PC-9 (cell line): ENCODE measurements at regions not wholly inside any gene's neighbourhood (a gene's known extent, or its start where the extent isn't known, plus 50 kb on each side); places are given as distances from the start of the nearest gene placed in this dataset.

Source experiments
- BruUV-seq: library from RNA; stranded (reverse); fragments of 400-500 nt; replicated peaks from 2 replicates; lab custom pipeline; 2021; lab: Mats Ljungman, UMichigan
- CTCF ChIA-PET: fragments of 300-600 bp; sonication (Branson Sonifier 250); formaldehyde crosslinking; loops from one replicate; lab custom pipeline; 2022; ENCODE audit warnings: antibody characterized with exemption; lab: Charles Lee
- POLR2A ChIA-PET: fragments of 300-600 bp; sonication (Branson Sonifier 250); formaldehyde crosslinking; loops from one replicate; lab custom pipeline; 2022; ENCODE audit warnings: antibody characterized with exemption; ENCODE audit not compliant: unreplicated experiment; lab: Charles Lee
- DNase-seq, 2 experiments: peaks; one replicate each; pipeline versions ENCODE4 v3.0.0 to v3.0.0-alpha.2; 2015 to 2022; ENCODE audit warnings: mixed read lengths in 1 of 2
- H2AFZ ChIP-seq: fragments of 200-600 bp; sonication (generic); 2 replicates; pipeline ENCODE4 v1.8.1; 2017; ENCODE audit warnings: antibody characterized with exemption
- H3F3A ChIP-seq: fragments of 200-600 bp; sonication (generic); 2 replicates; pipeline ENCODE4 v1.8.1; 2017; ENCODE audit warnings: antibody characterized with exemption, mild to moderate bottlenecking, low read depth; ENCODE audit not compliant: insufficient read depth
- H3K27ac ChIP-seq: fragments of 200-600 bp; sonication (generic); 2 replicates; pipeline ENCODE4 v1.6.1; 2016; ENCODE audit warnings: mixed run types
- H3K27me3 ChIP-seq: fragments of 200-600 bp; sonication (generic); 2 replicates; pipeline ENCODE4 v1.6.1; 2016; ENCODE audit warnings: low read depth, mixed run types; ENCODE audit not compliant: insufficient read depth
- H3K36me3 ChIP-seq: fragments of 200-600 bp; sonication (generic); 2 replicates; pipeline ENCODE4 v1.6.1; 2016; ENCODE audit warnings: low read depth, mixed run types
- H3K4me1 ChIP-seq: fragments of 200-600 bp; sonication (generic); replicated peaks from 2 replicates; pipeline ENCODE4 v1.6.1; 2016; ENCODE audit warnings: mixed run types; ENCODE audit not compliant: insufficient read depth
- H3K4me2 ChIP-seq: fragments of 200-600 bp; sonication (generic); 2 replicates; pipeline ENCODE4 v1.6.1; 2017; ENCODE audit warnings: mixed run types
- H3K4me3 ChIP-seq: fragments of 200-600 bp; sonication (generic); 2 replicates; pipeline ENCODE4 v1.6.1; 2016; ENCODE audit warnings: mixed run types
- H3K79me2 ChIP-seq: fragments of 200-600 bp; sonication (generic); 2 replicates; pipeline ENCODE4 v1.6.1; 2017; ENCODE audit warnings: low read depth, mixed run types
- H3K9me2 ChIP-seq: fragments of 200-600 bp; sonication (generic); 2 replicates; pipeline ENCODE4 v1.8.1; 2017; ENCODE audit warnings: mild to moderate bottlenecking; ENCODE audit not compliant: insufficient read depth
- H3K9me3 ChIP-seq: fragments of 200-600 bp; sonication (generic); 2 replicates; pipeline ENCODE4 v1.8.1; 2016; ENCODE audit warnings: low read depth; ENCODE audit not compliant: insufficient read depth
- H4K20me1 ChIP-seq: fragments of 200-600 bp; sonication (generic); 2 replicates; pipeline ENCODE4 v1.8.1; 2017; ENCODE audit not compliant: insufficient read depth
- CTCF ChIP-seq: fragments of 200-600 bp; sonication (generic); conservative IDR thresholded peaks from 2 replicates; pipeline ENCODE4 v1.6.1; 2017; ENCODE audit warnings: mixed run types, antibody characterized with exemption, mild to moderate bottlenecking, moderate library complexity
- EZH2 ChIP-seq: fragments of 200-600 bp; sonication (generic); IDR thresholded peaks from 2 replicates; pipeline ENCODE4 v1.8.0; 2017; ENCODE audit warnings: antibody characterized with exemption, low read depth
- intact Hi-C: fragments of 100-400 bp; cut with micrococcal nuclease; formaldehyde crosslinking; loops from one replicate; pipeline ENCODE4 v1.10.0; 2022; ENCODE audit not compliant: unreplicated experiment

DNA sequence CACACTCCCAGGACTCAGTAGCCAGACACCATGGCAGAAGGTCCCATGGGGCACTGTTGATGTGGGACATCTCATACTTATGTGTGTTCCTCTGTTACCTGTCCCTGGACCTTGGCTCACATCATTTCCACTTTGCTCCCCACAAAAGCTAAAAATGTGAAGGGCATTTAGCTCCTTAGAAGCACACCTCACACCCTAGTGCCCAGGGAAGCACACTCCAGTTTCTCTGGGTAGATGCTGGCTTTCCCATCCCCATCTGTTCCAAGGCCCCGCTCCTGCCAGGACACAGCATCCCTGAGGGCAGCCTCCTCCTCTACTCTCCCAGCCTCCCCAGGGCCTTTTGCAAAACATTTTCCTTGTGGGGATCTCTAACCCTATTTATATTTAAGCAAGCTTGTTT, 572.4 kb upstream of the MGMT start:
- peaks cover 29% of the 10 kb centered on the region; the same call in 1 of the 2 replicates for H3K27me3 ChIP-seq
- no peak for DNase-seq
- H3K4me1 ChIP-seq = no peaks in the 10 kb centered on the region
- H4K20me1 ChIP-seq = no peaks in the 10 kb centered on the region
- H3F3A ChIP-seq = no peaks in the 10 kb centered on the region
- no peak for TF ChIP-seq EZH2
- no peak for TF ChIP-seq CTCF
- no peak overlapping the region for H3K4me2 ChIP-seq
- no peaks in the 10 kb centered on the region for H3K36me3 ChIP-seq
- H3K9me3 ChIP-seq = no peaks in the 10 kb centered on the region
- ChIA-PET CTCF (no interaction called here), POLR2A (no interaction called here)
- no peak overlapping the region for H2AFZ ChIP-seq
- no peak overlapping the region for H3K4me3 ChIP-seq
- no peak overlapping the region for H3K27ac ChIP-seq
- no TSS peak for BruUV-seq
- H3K79me2 ChIP-seq = no peaks in the 10 kb centered on the region
- intact Hi-C loops = no loop called here
- no peaks in the 10 kb centered on the region for H3K9me2 ChIP-seq

DNA sequence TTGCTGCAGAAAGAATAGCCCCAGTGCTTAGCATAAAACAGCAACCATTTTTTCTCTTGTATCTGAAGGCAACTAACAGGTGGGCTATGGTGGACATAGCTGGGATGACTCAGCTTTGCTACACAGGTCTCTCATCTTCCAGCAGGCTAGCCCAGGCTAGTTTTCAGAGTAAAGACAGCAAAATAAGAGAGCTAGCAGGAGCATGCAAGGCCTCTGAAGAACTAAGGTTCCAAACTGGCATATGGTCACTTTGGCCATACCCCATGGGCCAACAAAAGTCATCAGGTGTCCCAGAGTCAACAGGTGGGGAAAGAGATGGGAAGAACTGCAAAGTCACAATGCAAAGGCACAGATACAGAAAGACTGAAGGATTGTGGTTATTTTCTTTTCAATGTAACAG, 571.6 kb upstream of the MGMT start:
- Histone ChIP-seq H3K27me3 (peaks cover 29% of the 10 kb centered on the region; the same call in 1 of the 2 replicates), H3K4me2 (no peak overlapping the region), H3K4me3 (no peak overlapping the region), H2AFZ (no peak overlapping the region), H3K27ac (no peak overlapping the region), H3K9me3 (no peaks in the 10 kb centered on the region), H4K20me1 (no peaks in the 10 kb centered on the region), H3K36me3 (no peaks in the 10 kb centered on the region), H3K79me2 (no peaks in the 10 kb centered on the region), H3F3A (no peaks in the 10 kb centered on the region), H3K9me2 (no peaks in the 10 kb centered on the region), H3K4me1 (no peaks in the 10 kb centered on the region)
- intact Hi-C loops = no loop called here
- CTCF ChIA-PET = no interaction called here
- TF ChIP-seq CTCF (no peak), EZH2 (no peak)
- POLR2A ChIA-PET = no interaction called here
- no peak for DNase-seq
- no TSS peak for BruUV-seq

GRCh38 chr10:128896116-128896795, 570.8 kb upstream of the MGMT start:
- no peaks in the 10 kb centered on the region for H4K20me1 ChIP-seq
- H3K4me3 ChIP-seq = no peak overlapping the region
- ChIA-PET POLR2A (no interaction called here), CTCF (no interaction called here)
- H3K4me1 ChIP-seq = no peaks in the 10 kb centered on the region
- H2AFZ ChIP-seq = no peak overlapping the region
- peaks cover 29% of the 10 kb centered on the region; the same call in 1 of the 2 replicates for H3K27me3 ChIP-seq
- no peaks in the 10 kb centered on the region for H3K36me3 ChIP-seq
- no peak overlapping the region for H3K27ac ChIP-seq
- intact Hi-C loops = no loop called here
- no peaks in the 10 kb centered on the region for H3K9me2 ChIP-seq
- no peak for DNase-seq
- no peaks in the 10 kb centered on the region for H3K79me2 ChIP-seq
- no peaks in the 10 kb centered on the region for H3K9me3 ChIP-seq
- BruUV-seq = no TSS peak
- no peak for TF ChIP-seq CTCF
- TF ChIP-seq EZH2 = no peak
- no peak overlapping the region for H3K4me2 ChIP-seq
- no peaks in the 10 kb centered on the region for H3F3A ChIP-seq
